ENCODE measurements at regions not wholly inside any gene's neighbourhood (a gene's known extent, or its start where the extent isn't known, plus 50 kb on each side); places are given as distances from the start of the nearest gene placed in this dataset.
"Not testable (repeated sequence)": the region's sequence is repeated elsewhere in the genome, so short reads cannot be mapped to it uniquely, and the experiment has no call there.

GRCh38 chr11:22930816-22931594 lies 70.7 kb upstream of the CCDC179 start:
- no peak for TF ChIP-seq EZH2 (IDR thresholded peaks at IDR 0.05; ENCODE audit: borderline replicate concordance, low read depth, low read length, poor library complexity, severe bottlenecking)
- intact Hi-C loops (cut with micrococcal nuclease; ENCODE audit: unreplicated experiment), result no loop called here
- CTCF ChIA-PET, result no interaction called here

DNA sequence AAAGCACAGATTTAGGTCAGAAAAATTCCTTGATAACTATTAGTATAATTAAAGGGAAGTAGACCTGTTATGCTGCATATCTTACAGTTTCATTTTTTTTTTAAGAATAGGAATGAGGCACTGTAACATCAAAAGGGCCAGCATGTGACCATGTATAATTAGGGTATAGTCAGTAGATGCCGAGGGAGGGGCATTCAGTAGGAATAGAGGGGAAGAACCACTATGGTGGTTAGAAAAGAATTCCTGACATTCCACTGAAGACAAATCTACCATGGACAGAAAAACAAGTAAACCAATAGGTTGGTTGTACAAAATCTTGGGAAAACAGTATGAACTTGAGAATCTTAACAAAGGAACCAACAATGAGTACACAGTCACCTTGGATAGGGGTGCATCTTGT lies 78.4 kb upstream of the CCDC179 start:
- ChIA-PET CTCF (no interaction called here), POLR2A (ENCODE audit: low non-redundant PET) (no interaction called here)

More at GRCh38 chr11:22930816-22931594, 70.7 kb upstream of the CCDC179 start:
- Histone ChIP-seq H3K4me1 (ENCODE audit: insufficient read depth, low read length, poor library complexity, severe bottlenecking) (no peaks in the 10 kb centered on the region), H3K27me3 (replicated peaks; ENCODE audit: insufficient read depth, low read depth, low read length, poor library complexity) (no peaks in the 10 kb centered on the region), H3K36me3 (ENCODE audit: insufficient read depth, low read length, poor library complexity, severe bottlenecking) (no peaks in the 10 kb centered on the region), H3K27ac (ENCODE audit: low read depth, low read length, poor library complexity, severe bottlenecking) (no peak overlapping the region), H3K4me3 (ENCODE audit: low read depth, low read length, poor library complexity, severe bottlenecking) (no peak overlapping the region), H3K9me3 (ENCODE audit: low read depth, low read length, poor library complexity, severe bottlenecking) (no peaks in the 10 kb centered on the region)
- no TSS peak for BruUV-seq (replicated peaks)
- POLR2A ChIA-PET (ENCODE audit: low non-redundant PET), result no interaction called here
- no peak for DNase-seq (ENCODE audit: low spot score)

GRCh38 chr11:22941544-22941943 lies 81.3 kb upstream of the CCDC179 start:
- intact Hi-C loops (cut with micrococcal nuclease; ENCODE audit: unreplicated experiment); H3K27ac ChIP-seq (ENCODE audit: low read depth, low read length, poor library complexity, severe bottlenecking); H3K9me3 ChIP-seq (ENCODE audit: low read depth, low read length, poor library complexity, severe bottlenecking); DNase-seq (ENCODE audit: low spot score); CTCF ChIA-PET; H3K27me3 ChIP-seq (replicated peaks; ENCODE audit: insufficient read depth, low read depth, low read length, poor library complexity); BruUV-seq (replicated peaks); POLR2A ChIA-PET (ENCODE audit: low non-redundant PET); H3K36me3 ChIP-seq (ENCODE audit: insufficient read depth, low read length, poor library complexity, severe bottlenecking); H3K4me1 ChIP-seq (ENCODE audit: insufficient read depth, low read length, poor library complexity, severe bottlenecking); H3K4me3 ChIP-seq (ENCODE audit: low read depth, low read length, poor library complexity, severe bottlenecking): not testable (repeated sequence)

More for the DNA sequence above, 78.4 kb upstream of the CCDC179 start:
- TF ChIP-seq EZH2 (IDR thresholded peaks at IDR 0.05; ENCODE audit: borderline replicate concordance, low read depth, low read length, poor library complexity, severe bottlenecking), result no peak
- no peak for TF ChIP-seq CTCF (conservative IDR thresholded peaks at IDR 0.05; ENCODE audit: low read depth, low read length)
- DNase-seq (ENCODE audit: low spot score), result no peak
- intact Hi-C loops (cut with micrococcal nuclease; ENCODE audit: unreplicated experiment), result no loop called here
- H3K4me1 ChIP-seq (ENCODE audit: insufficient read depth, low read length, poor library complexity, severe bottlenecking), result no peaks in the 10 kb centered on the region
- no peaks in the 10 kb centered on the region for H3K36me3 ChIP-seq (ENCODE audit: insufficient read depth, low read length, poor library complexity, severe bottlenecking)
- no peak overlapping the region for H3K4me3 ChIP-seq (ENCODE audit: low read depth, low read length, poor library complexity, severe bottlenecking)
- BruUV-seq (replicated peaks), result no TSS peak
- no peak overlapping the region for H3K27ac ChIP-seq (ENCODE audit: low read depth, low read length, poor library complexity, severe bottlenecking)
- H3K9me3 ChIP-seq (ENCODE audit: low read depth, low read length, poor library complexity, severe bottlenecking), result no peaks in the 10 kb centered on the region
- no peaks in the 10 kb centered on the region for H3K27me3 ChIP-seq (replicated peaks; ENCODE audit: insufficient read depth, low read depth, low read length, poor library complexity)

GRCh38 chr11:22957786-22958185 lies 97.5 kb upstream of the CCDC179 start:
- no peaks in the 10 kb centered on the region for H3K4me1 ChIP-seq (ENCODE audit: insufficient read depth, low read length, poor library complexity, severe bottlenecking)
- ChIA-PET POLR2A (ENCODE audit: low non-redundant PET) (no interaction called here), CTCF (no interaction called here)
- no peak overlapping the region for H3K27ac ChIP-seq (ENCODE audit: low read depth, low read length, poor library complexity, severe bottlenecking)
- intact Hi-C loops (cut with micrococcal nuclease; ENCODE audit: unreplicated experiment), result no loop called here
- peak; percentile 5 for DNase-seq (ENCODE audit: low spot score)
- H3K27me3 ChIP-seq (replicated peaks; ENCODE audit: insufficient read depth, low read depth, low read length, poor library complexity), result no peaks in the 10 kb centered on the region
- H3K36me3 ChIP-seq (ENCODE audit: insufficient read depth, low read length, poor library complexity, severe bottlenecking), result no peaks in the 10 kb centered on the region
- no peak for TF ChIP-seq CTCF (conservative IDR thresholded peaks at IDR 0.05; ENCODE audit: low read depth, low read length)
- TF ChIP-seq EZH2 (IDR thresholded peaks at IDR 0.05; ENCODE audit: borderline replicate concordance, low read depth, low read length, poor library complexity, severe bottlenecking), result no peak
- H3K9me3 ChIP-seq (ENCODE audit: low read depth, low read length, poor library complexity, severe bottlenecking), result no peaks in the 10 kb centered on the region
- BruUV-seq (replicated peaks), result no TSS peak
- no peak overlapping the region for H3K4me3 ChIP-seq (ENCODE audit: low read depth, low read length, poor library complexity, severe bottlenecking)
